Adrenal gland (tissue), 9 donors: ENCODE measurements at regions not wholly inside any gene's neighbourhood (a gene's known extent, or its start where the extent isn't known, plus 50 kb on each side); places are given as distances from the start of the nearest gene placed in this dataset.
A peak's percentile ranks its signal among the peaks of the same experiment; 100 is the strongest.

Source experiments
- DNase-seq, 7 donors: peaks; one replicate each; pipeline ENCODE4 v3.0.0-alpha.2; 2019 to 2020
- H3K27ac ChIP-seq, 5 donors: fragments of 200-600 bp; sonication (generic) in 4 of 5; 1 replicate in 3 of 5; 2 replicates in 2 of 5; pipeline versions ENCODE4 v1.5.1 to v1.8.0; 2016 to 2020; ENCODE audit warnings: mild to moderate bottlenecking in 1 of 5
- H3K27me3 ChIP-seq: fragments of 200-600 bp; 2 replicates; pipeline ENCODE4 v1.8.0; 2021
- H3K36me3 ChIP-seq, 2 donors: fragments of 200-600 bp; replicated peaks in 1 of 2; 1 replicate in 1 of 2; 2 replicates in 1 of 2; pipeline versions ENCODE4 v1.5.1 to v1.8.0; 2018 to 2022
- H3K4me1 ChIP-seq, 2 donors: fragments of 200-600 bp; replicated peaks in 1 of 2; 1 replicate in 1 of 2; 2 replicates in 1 of 2; pipeline versions ENCODE4 v1.5.1 to v1.8.0; 2018 to 2021
- H3K4me3 ChIP-seq, 4 donors: fragments of 200-600 bp; sonication (generic) in 3 of 4; one replicate each; pipeline ENCODE4 v1.5.1; 2016 to 2018
- H3K9me3 ChIP-seq, 3 donors: fragments of 200-600 bp; sonication (generic) in 1 of 3; replicated peaks in 1 of 3; 1 replicate in 2 of 3; 2 replicates in 1 of 3; pipeline versions ENCODE4 v1.5.1 to v1.8.0; 2016 to 2021
- POLR2A ChIP-seq, 2 donors: fragments of 450-650 bp; IDR thresholded peaks; one replicate each; pipeline ENCODE4 v1.6.1; 2017; ENCODE audit warnings: antibody characterized with exemption in 2 of 2, mild to moderate bottlenecking in 2 of 2, moderate library complexity in 1 of 2
- WGBS, 4 donors: extraction: QIAGEN DNeasy Blood & Tissue Kit in 2 of 4; methylation state at CpG; one replicate each; pipeline versions ENCODE4 v1.1.5 to v1.1.7; 2013 to 2017; 5-methylcytosine and 5-hydroxymethylcytosine counted together
- intact Hi-C, 2 donors: fragments of 100-400 bp; cut with DNase I; formaldehyde crosslinking; loops; one replicate each; pipeline versions ENCODE4 v1.14.1 to v1.15.0; 2022 to 2023
- TF ChIP-seq, protein P1 (sequence below), 6 experiments: fragments of 450-650 bp in 4 of 6; fragments of 200-600 bp in 2 of 6; sonication (generic) in 1 of 6; IDR thresholded peaks; 1 replicate in 5 of 6; 2 replicates in 1 of 6; pipeline versions ENCODE4 v1.5.1 to v1.8.0; 2016 to 2021; ENCODE audit warnings: antibody characterized with exemption in 6 of 6, mild to moderate bottlenecking in 2 of 6, moderate library complexity in 1 of 6
- donor health status: healthy with polysubstance abuse.
- donor health status: Bipolar disorder and iron deficiency.
- donor health status: DM: yes; HTN: yes; CAD: no.
- donor health status: DM: no; HTN: no; CAD: no.
- donor health status: DM: no; HTN: no; CAD: no.

DNA sequence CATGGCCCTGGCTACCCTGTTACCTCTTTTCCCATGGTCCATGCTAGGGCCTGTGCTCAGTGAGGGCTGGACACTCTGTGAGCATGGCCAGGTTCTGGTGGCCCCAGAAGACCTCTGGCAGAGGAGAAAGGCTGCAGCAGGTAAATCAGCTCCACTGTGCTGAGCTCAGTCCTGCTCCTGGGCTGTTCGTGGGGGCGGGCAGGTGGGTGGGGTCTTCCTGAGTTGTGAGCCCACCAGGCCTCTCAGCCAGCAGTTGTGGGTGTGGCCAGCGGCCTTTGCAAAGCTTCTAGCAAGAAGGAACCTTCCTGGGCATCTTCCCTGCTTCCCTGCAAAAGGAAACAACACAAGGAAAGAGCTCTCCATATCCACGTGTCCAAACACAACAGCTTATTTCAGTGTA lies 85.3 kb upstream of the STX18 start:
- intact Hi-C loops: loop anchor here in 1 of 2 donors (10.0 kb wide), 1 partner anchor 1632 kb away; no protein-coding TSS in a partner anchor
- TF ChIP-seq, protein P1, sequence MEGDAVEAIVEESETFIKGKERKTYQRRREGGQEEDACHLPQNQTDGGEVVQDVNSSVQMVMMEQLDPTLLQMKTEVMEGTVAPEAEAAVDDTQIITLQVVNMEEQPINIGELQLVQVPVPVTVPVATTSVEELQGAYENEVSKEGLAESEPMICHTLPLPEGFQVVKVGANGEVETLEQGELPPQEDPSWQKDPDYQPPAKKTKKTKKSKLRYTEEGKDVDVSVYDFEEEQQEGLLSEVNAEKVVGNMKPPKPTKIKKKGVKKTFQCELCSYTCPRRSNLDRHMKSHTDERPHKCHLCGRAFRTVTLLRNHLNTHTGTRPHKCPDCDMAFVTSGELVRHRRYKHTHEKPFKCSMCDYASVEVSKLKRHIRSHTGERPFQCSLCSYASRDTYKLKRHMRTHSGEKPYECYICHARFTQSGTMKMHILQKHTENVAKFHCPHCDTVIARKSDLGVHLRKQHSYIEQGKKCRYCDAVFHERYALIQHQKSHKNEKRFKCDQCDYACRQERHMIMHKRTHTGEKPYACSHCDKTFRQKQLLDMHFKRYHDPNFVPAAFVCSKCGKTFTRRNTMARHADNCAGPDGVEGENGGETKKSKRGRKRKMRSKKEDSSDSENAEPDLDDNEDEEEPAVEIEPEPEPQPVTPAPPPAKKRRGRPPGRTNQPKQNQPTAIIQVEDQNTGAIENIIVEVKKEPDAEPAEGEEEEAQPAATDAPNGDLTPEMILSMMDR (IDR thresholded peaks at IDR 0.05): no peak
- TF ChIP-seq POLR2A (IDR thresholded peaks at IDR 0.05): no peak
- DNase-seq: no peak
- 67 to 89% (median 79%) methylated on average over 2 to 4 of the region's 4 CpGs for WGBS, 4 donors
- Histone ChIP-seq H3K4me1 (no peaks in the 10 kb centered on the region), H3K9me3 (no peaks in the 10 kb centered on the region), H3K27me3 (no peaks in the 10 kb centered on the region), H3K27ac (no peak overlapping the region), H3K36me3 (no peaks in the 10 kb centered on the region), H3K4me3 (no peak overlapping the region)

DNA sequence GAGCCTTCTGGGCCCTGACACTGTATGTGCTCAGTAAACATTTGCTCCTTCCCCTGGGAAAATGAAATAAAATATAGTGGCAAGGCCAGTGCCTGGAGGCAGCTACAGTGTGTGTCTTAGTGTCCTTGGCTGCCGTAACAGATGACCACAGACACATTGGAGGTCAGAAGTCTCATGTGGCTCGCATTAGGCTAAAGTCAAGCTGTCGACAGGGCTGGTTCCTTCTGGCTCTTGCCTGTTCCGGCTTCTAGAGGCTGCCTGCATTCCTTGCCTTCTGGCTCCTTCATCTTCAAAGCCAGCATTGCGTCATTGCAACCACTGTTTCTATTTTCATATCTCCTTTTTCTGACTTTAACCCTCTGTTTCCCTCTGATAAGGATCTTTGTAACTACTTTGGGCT lies 83.6 kb upstream of the STX18 start:
- Histone ChIP-seq H3K27ac (no peak overlapping the region), H3K36me3 (no peaks in the 10 kb centered on the region), H3K9me3 (no peaks in the 10 kb centered on the region), H3K4me1 (no peaks in the 10 kb centered on the region), H3K4me3 (no peak overlapping the region), H3K27me3 (no peaks in the 10 kb centered on the region)
- TF ChIP-seq, protein P1 (IDR thresholded peaks at IDR 0.05): no peak
- TF ChIP-seq POLR2A (IDR thresholded peaks at IDR 0.05): no peak
- intact Hi-C loops: loop anchor here in 1 of 2 donors (10.0 kb wide), 1 partner anchor 1631 kb away; no protein-coding TSS in a partner anchor
- 40 to 44% (median 41%) methylated on average over 5 of the region's 5 CpGs for WGBS, 4 donors
- peak in 1 of 7 donors; percentile 6 for DNase-seq

DNA sequence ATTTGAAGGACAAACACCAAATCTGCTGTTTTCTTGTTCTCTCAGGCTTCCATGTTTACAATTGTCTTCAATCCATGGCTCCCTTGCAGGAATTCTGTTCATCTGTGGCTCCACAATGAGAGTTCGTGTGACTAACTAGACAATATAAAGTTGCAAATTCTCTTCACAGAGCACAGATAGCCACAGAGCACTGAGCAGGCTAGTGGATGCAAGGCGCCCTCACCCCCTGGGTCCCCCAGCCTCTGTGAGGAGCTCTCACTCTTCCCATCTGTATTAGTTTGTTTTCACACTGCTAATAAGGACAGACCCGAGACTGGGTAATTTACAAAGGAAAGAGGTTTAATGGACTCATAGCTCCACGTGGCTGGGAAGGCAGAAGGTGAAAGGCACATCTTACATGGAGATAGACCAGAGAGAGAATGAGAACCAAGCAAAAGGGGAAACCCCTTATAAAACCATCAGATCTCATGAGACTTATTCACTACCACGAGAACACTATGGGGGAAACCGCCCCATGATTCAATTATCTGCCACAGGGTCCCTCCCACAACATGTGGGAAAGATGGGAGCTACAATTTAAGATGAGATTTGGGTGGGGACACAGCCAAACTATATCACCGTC lies 82.5 kb upstream of the STX18 start:
- DNase-seq: no peak
- H3K4me1 ChIP-seq: no peaks in the 10 kb centered on the region
- TF ChIP-seq, protein P1 (IDR thresholded peaks at IDR 0.05): no peak
- TF ChIP-seq POLR2A (IDR thresholded peaks at IDR 0.05): no peak
- H3K36me3 ChIP-seq: no peaks in the 10 kb centered on the region
- 80 to 88% (median 85%) methylated on average over 7 of the region's 7 CpGs for WGBS, 4 donors
- no peak overlapping the region for H3K27ac ChIP-seq
- no peaks in the 10 kb centered on the region for H3K9me3 ChIP-seq
- H3K27me3 ChIP-seq: no peaks in the 10 kb centered on the region
- H3K4me3 ChIP-seq: no peak overlapping the region
- intact Hi-C loops: loop anchor here in 1 of 2 donors (10.0 kb wide), 1 partner anchor 1630 kb away; no protein-coding TSS in a partner anchor

DNA sequence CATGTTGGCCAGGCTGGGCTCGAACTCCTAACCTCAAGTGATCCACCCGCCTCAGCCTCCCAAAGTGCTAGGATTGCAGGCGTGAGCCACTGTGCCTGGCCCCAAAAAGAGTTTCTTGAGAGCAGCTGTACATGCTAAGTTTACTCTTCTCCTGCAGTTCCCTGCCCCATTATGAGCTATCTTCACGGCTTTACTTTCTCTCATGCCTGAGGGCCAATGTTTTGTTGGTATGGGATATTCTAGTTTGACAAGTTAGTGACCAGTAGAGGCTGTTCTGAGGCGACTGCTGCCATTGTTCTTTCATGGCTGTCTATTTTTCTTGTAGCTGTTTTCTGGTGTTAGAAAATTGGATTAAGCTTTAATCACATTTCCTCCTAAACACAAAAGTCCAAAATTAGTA lies 78.0 kb upstream of the STX18 start:
- Histone ChIP-seq H3K27ac (no peak overlapping the region), H3K4me1 (no peaks in the 10 kb centered on the region), H3K36me3 (no peaks in the 10 kb centered on the region), H3K27me3 (no peaks in the 10 kb centered on the region), H3K9me3 (no peaks in the 10 kb centered on the region), H3K4me3 (no peak overlapping the region)
- WGBS, 4 donors: 90 to 98% (median 95%) methylated on average over 5 of the region's 5 CpGs
- TF ChIP-seq, protein P1 (IDR thresholded peaks at IDR 0.05): no peak
- TF ChIP-seq POLR2A (IDR thresholded peaks at IDR 0.05): no peak
- no peak for DNase-seq
- intact Hi-C loops: loop anchor here in 1 of 2 donors (10.0 kb wide), 1 partner anchor 1625 kb away; no protein-coding TSS in a partner anchor
